Effector memory CD8-positive, alpha-beta T cell (primary cell): ENCODE measurements at regions not wholly inside any gene's neighbourhood (a gene's known extent, or its start where the extent isn't known, plus 50 kb on each side); places are given as distances from the start of the nearest gene placed in this dataset.
"Not testable (repeated sequence)": the region's sequence is repeated elsewhere in the genome, so short reads cannot be mapped to it uniquely, and the experiment has no call there.

Experiments used
- ATAC-seq: fragments of 150-1000 bp; cut with Tn5 transposase; replicated peaks from 2 replicates; pipeline ENCODE4 v1.10.0; 2021; ENCODE audit warnings: mild to moderate bottlenecking, moderate library complexity
- DNase-seq, 3 experiments: peaks; one replicate each; pipeline ENCODE4 v3.0.0; 2021
- H3K27ac Mint-ChIP-seq, 2 donors: one replicate each; pipeline ENCODE4 v1.8.0; 2022; ENCODE audit warnings: mild to moderate bottlenecking in 2 of 2, mixed read lengths in 2 of 2, moderate library complexity in 2 of 2
- H3K27me3 Mint-ChIP-seq, 2 donors: one replicate each; pipeline ENCODE4 v1.8.0; 2022; ENCODE audit warnings: mixed read lengths in 2 of 2
- H3K36me3 Mint-ChIP-seq: one replicate; pipeline ENCODE4 v1.8.0; 2022; ENCODE audit warnings: mild to moderate bottlenecking, moderate library complexity, mixed read lengths; ENCODE audit not compliant: insufficient read depth
- H3K4me1 Mint-ChIP-seq, 2 donors: one replicate each; pipeline ENCODE4 v1.8.0; 2022; ENCODE audit warnings: low read depth in 2 of 2, mixed read lengths in 2 of 2
- H3K4me3 Mint-ChIP-seq, 2 donors: one replicate each; pipeline ENCODE4 v1.8.0; 2022; ENCODE audit warnings: mild to moderate bottlenecking in 2 of 2, mixed read lengths in 2 of 2, moderate library complexity in 2 of 2
- H3K9me3 Mint-ChIP-seq, 2 donors: one replicate each; pipeline ENCODE4 v1.8.0; 2022; ENCODE audit warnings: mixed read lengths in 2 of 2

- ATAC-seq (no peak), DNase-seq (no peak)
- no peaks in the 10 kb centered on the region for H3K27me3 Mint-ChIP-seq
- H3K4me1 Mint-ChIP-seq = no peaks in the 10 kb centered on the region
- H3K9me3 Mint-ChIP-seq = peaks cover 4 to 8% of the 10 kb centered on the region in 2 donors
- no peak overlapping the region for H3K4me3 Mint-ChIP-seq
- H3K36me3 Mint-ChIP-seq = no peaks in the 10 kb centered on the region
- no peak overlapping the region for H3K27ac Mint-ChIP-seq
Observed at GRCh38 chr11:28819741-28820140, 711.6 kb downstream of the METTL15 start.

GRCh38 chr11:28815110-28815509 is 706.9 kb downstream of the METTL15 start:
- DNase-seq (no peak), ATAC-seq (no peak)
- Mint-ChIP-seq H3K4me1 (no peaks in the 10 kb centered on the region), H3K9me3 (peaks cover 0 to 12% of the 10 kb centered on the region in 2 donors), H3K4me3 (no peak overlapping the region), H3K36me3 (no peaks in the 10 kb centered on the region), H3K27me3 (no peaks in the 10 kb centered on the region), H3K27ac (no peak overlapping the region)

- Mint-ChIP-seq H3K4me3 (no peak overlapping the region), H3K36me3 (peaks cover 3% of the 10 kb centered on the region), H3K4me1 (no peaks in the 10 kb centered on the region), H3K9me3 (peaks cover 3 to 21% of the 10 kb centered on the region in 2 donors), H3K27me3 (no peaks in the 10 kb centered on the region), H3K27ac (no peak overlapping the region)
- DNase-seq (no peak), ATAC-seq (no peak)
Observed at GRCh38 chr11:28808771-28809170, 700.6 kb downstream of the METTL15 start.

- Mint-ChIP-seq H3K4me1 (no peaks in the 10 kb centered on the region), H3K9me3 (peaks cover 19 to 32% of the 10 kb centered on the region in 2 donors), H3K27ac (no peak overlapping the region)
Observed at GRCh38 chr11:28799316-28799715, 691.1 kb downstream of the METTL15 start.

GRCh38 chr11:28798286-28798685 is 690.1 kb downstream of the METTL15 start:
- no peak for DNase-seq
- Mint-ChIP-seq H3K4me3 (no peak overlapping the region), H3K36me3 (no peaks in the 10 kb centered on the region), H3K27me3 (no peaks in the 10 kb centered on the region), H3K4me1 (no peaks in the 10 kb centered on the region), H3K9me3 (peaks cover 19 to 35% of the 10 kb centered on the region in 2 donors), H3K27ac (no peak overlapping the region)
- no peak for ATAC-seq

More at GRCh38 chr11:28799316-28799715, 691.1 kb downstream of the METTL15 start:
- H3K27me3 Mint-ChIP-seq = no peaks in the 10 kb centered on the region
- no peaks in the 10 kb centered on the region for H3K36me3 Mint-ChIP-seq
- H3K4me3 Mint-ChIP-seq = no peak overlapping the region
- no peak for ATAC-seq
- no peak for DNase-seq

- Mint-ChIP-seq H3K36me3 (no peaks in the 10 kb centered on the region), H3K27ac (no peak overlapping the region), H3K4me1 (no peaks in the 10 kb centered on the region), H3K4me3 (no peak overlapping the region), H3K9me3 (peaks cover 19 to 28% of the 10 kb centered on the region in 2 donors), H3K27me3 (no peaks in the 10 kb centered on the region)
- no peak for ATAC-seq
- DNase-seq = no peak
Observed at GRCh38 chr11:28797536-28797935, 689.3 kb downstream of the METTL15 start.

GRCh38 chr11:28794405-28794804 is 686.2 kb downstream of the METTL15 start:
- ATAC-seq (no peak), DNase-seq (no peak)
- Mint-ChIP-seq H3K27ac (no peak overlapping the region), H3K4me1 (no peaks in the 10 kb centered on the region), H3K9me3 (peaks cover 23 to 42% of the 10 kb centered on the region in 2 donors), H3K4me3 (no peak overlapping the region), H3K27me3 (no peaks in the 10 kb centered on the region), H3K36me3 (no peaks in the 10 kb centered on the region)

- Mint-ChIP-seq H3K27me3 (no peaks in the 10 kb centered on the region), H3K36me3 (no peaks in the 10 kb centered on the region), H3K27ac (no peak overlapping the region)
Observed at GRCh38 chr11:28793282-28793738, 685.1 kb downstream of the METTL15 start.

GRCh38 chr11:28792856-28793255 is 684.7 kb downstream of the METTL15 start:
- peaks cover 23 to 31% of the 10 kb centered on the region in 2 donors for H3K9me3 Mint-ChIP-seq
- no peak for ATAC-seq
- no peaks in the 10 kb centered on the region for H3K36me3 Mint-ChIP-seq
- no peaks in the 10 kb centered on the region for H3K4me1 Mint-ChIP-seq
- H3K27ac Mint-ChIP-seq = no peak overlapping the region
- no peak for DNase-seq
- H3K27me3 Mint-ChIP-seq = no peaks in the 10 kb centered on the region
- H3K4me3 Mint-ChIP-seq = no peak overlapping the region

More at GRCh38 chr11:28793282-28793738, 685.1 kb downstream of the METTL15 start:
- DNase-seq (no peak), ATAC-seq (no peak)
- Mint-ChIP-seq H3K4me1 (no peaks in the 10 kb centered on the region), H3K4me3 (no peak overlapping the region), H3K9me3 (peaks cover 25 to 35% of the 10 kb centered on the region in 2 donors)

GRCh38 chr11:28787897-28788296 is 679.7 kb downstream of the METTL15 start:
- ATAC-seq, H3K4me3 Mint-ChIP-seq, H3K36me3 Mint-ChIP-seq, H3K4me1 Mint-ChIP-seq, DNase-seq, H3K27ac Mint-ChIP-seq, H3K27me3 Mint-ChIP-seq: not testable (repeated sequence)
- peaks cover 16 to 20% of the 10 kb centered on the region in 2 donors for H3K9me3 Mint-ChIP-seq

GRCh38 chr11:28777126-28777525 is 668.9 kb downstream of the METTL15 start:
- Mint-ChIP-seq H3K4me1 (no peaks in the 10 kb centered on the region), H3K27me3 (no peaks in the 10 kb centered on the region), H3K27ac (no peak overlapping the region), H3K9me3 (peaks cover 3 to 18% of the 10 kb centered on the region in 2 donors), H3K36me3 (no peaks in the 10 kb centered on the region), H3K4me3 (no peak overlapping the region)
- no peak for DNase-seq
- no peak for ATAC-seq

- no peak for ATAC-seq
- Mint-ChIP-seq H3K27ac (no peak overlapping the region), H3K9me3 (peaks cover 2 to 20% of the 10 kb centered on the region in 2 donors), H3K4me1 (no peaks in the 10 kb centered on the region), H3K27me3 (no peaks in the 10 kb centered on the region), H3K36me3 (no peaks in the 10 kb centered on the region), H3K4me3 (no peak overlapping the region)
- no peak for DNase-seq
Observed at GRCh38 chr11:28773606-28774005, 665.4 kb downstream of the METTL15 start.

- Mint-ChIP-seq H3K36me3 (no peaks in the 10 kb centered on the region), H3K4me3 (no peak overlapping the region), H3K9me3 (peaks cover 8 to 20% of the 10 kb centered on the region in 2 donors), H3K4me1 (no peaks in the 10 kb centered on the region), H3K27ac (no peak overlapping the region), H3K27me3 (no peaks in the 10 kb centered on the region)
- ATAC-seq (no peak), DNase-seq (no peak)
Observed at GRCh38 chr11:28770806-28771205, 662.6 kb downstream of the METTL15 start.

- DNase-seq (no peak), ATAC-seq (no peak)
- Mint-ChIP-seq H3K4me3 (no peak overlapping the region), H3K36me3 (no peaks in the 10 kb centered on the region), H3K27me3 (no peaks in the 10 kb centered on the region), H3K27ac (no peak overlapping the region), H3K9me3 (peaks cover 9 to 20% of the 10 kb centered on the region in 2 donors), H3K4me1 (no peaks in the 10 kb centered on the region)
Observed at GRCh38 chr11:28767574-28767973, 659.4 kb downstream of the METTL15 start.

GRCh38 chr11:28763876-28764275 is 655.7 kb downstream of the METTL15 start:
- ATAC-seq (no peak), DNase-seq (no peak)
- H3K9me3 Mint-ChIP-seq = peaks cover 9 to 15% of the 10 kb centered on the region in 2 donors
- no peaks in the 10 kb centered on the region for H3K4me1 Mint-ChIP-seq
- H3K36me3 Mint-ChIP-seq = no peaks in the 10 kb centered on the region
- H3K27ac Mint-ChIP-seq = no peak overlapping the region
- no peak overlapping the region for H3K4me3 Mint-ChIP-seq
- no peaks in the 10 kb centered on the region for H3K27me3 Mint-ChIP-seq
